ENCODE measurements at regions not wholly inside any gene's neighbourhood (a gene's known extent, or its start where the extent isn't known, plus 50 kb on each side); places are given as distances from the start of the nearest gene placed in this dataset.

DNA sequence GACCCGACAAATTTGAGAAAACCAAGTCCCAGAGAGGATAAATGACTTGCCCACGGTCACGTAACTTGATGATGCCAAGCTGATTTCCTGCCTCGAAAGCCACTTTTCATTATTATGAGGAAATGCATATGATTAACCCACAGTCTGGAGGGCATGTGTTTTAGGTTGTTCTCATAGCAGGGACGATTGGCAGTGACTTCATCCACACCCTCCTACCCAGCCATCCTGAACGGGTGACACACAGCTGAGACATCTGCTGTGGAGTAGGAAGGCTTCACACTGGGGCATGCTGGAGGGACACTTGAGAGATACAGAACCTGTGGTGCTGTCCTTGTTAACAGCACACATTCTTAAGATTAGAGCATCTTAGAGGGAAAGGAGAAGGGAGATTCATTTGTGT is 65.4 kb upstream of the WDFY2 start:
- Mint-ChIP-seq H3K36me3 (ENCODE audit: low read depth) (no peaks in the 10 kb centered on the region), H3K4me1 (ENCODE audit: low read depth) (peaks cover 21% of the 10 kb centered on the region)

GRCh38 chr13:51519771-51520216 is 64.5 kb upstream of the WDFY2 start:
- Mint-ChIP-seq H3K9me3 (no peaks in the 10 kb centered on the region), H3K4me1 (ENCODE audit: low read depth) (peaks cover 21% of the 10 kb centered on the region), H3K27me3 (no peaks in the 10 kb centered on the region), H3K4me3 (no peak overlapping the region), H3K27ac (no peak overlapping the region), H3K36me3 (ENCODE audit: low read depth) (no peaks in the 10 kb centered on the region)
- no peak for DNase-seq

More for the DNA sequence above, 65.4 kb upstream of the WDFY2 start:
- Mint-ChIP-seq H3K9me3 (no peaks in the 10 kb centered on the region), H3K4me3 (no peak overlapping the region), H3K27me3 (no peaks in the 10 kb centered on the region), H3K27ac (peak overlapping the region; percentile 33)
- no peak for DNase-seq

GRCh38 chr13:51520524-51520923 is 63.7 kb upstream of the WDFY2 start:
- Mint-ChIP-seq H3K4me1 (ENCODE audit: low read depth) (peaks cover 21% of the 10 kb centered on the region), H3K36me3 (ENCODE audit: low read depth) (no peaks in the 10 kb centered on the region), H3K27ac (no peak overlapping the region), H3K9me3 (no peaks in the 10 kb centered on the region), H3K4me3 (no peak overlapping the region), H3K27me3 (no peaks in the 10 kb centered on the region)
- no peak for DNase-seq

DNA sequence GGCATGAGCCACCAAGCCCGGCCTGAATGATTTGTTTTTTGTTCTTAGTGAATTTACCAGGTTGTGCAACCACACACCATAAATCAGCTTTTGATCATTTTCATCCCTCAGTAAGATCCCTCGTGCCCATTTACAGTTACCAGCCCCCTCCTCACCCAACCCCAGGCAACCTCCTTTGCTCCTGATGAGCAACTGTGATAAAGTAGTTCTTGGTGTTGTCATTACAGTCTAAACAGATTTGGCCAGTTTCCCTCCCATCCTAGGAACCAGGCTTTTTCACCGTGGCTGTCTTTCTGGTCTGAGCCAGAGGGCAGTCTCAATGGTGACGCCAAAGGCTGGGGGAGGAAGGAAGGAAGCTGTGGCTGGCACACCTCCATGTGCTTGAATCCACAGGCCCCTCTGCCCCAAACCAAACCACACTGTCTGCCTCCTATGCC is 61.2 kb upstream of the WDFY2 start:
- H3K27me3 Mint-ChIP-seq, result no peaks in the 10 kb centered on the region
- no peaks in the 10 kb centered on the region for H3K9me3 Mint-ChIP-seq
- H3K4me3 Mint-ChIP-seq, result no peak overlapping the region
- H3K4me1 Mint-ChIP-seq (ENCODE audit: low read depth), result peaks cover 20% of the 10 kb centered on the region
- H3K36me3 Mint-ChIP-seq (ENCODE audit: low read depth), result no peaks in the 10 kb centered on the region
- H3K27ac Mint-ChIP-seq, result peak overlapping the region; percentile 35
- DNase-seq, result peak; percentile 38

DNA sequence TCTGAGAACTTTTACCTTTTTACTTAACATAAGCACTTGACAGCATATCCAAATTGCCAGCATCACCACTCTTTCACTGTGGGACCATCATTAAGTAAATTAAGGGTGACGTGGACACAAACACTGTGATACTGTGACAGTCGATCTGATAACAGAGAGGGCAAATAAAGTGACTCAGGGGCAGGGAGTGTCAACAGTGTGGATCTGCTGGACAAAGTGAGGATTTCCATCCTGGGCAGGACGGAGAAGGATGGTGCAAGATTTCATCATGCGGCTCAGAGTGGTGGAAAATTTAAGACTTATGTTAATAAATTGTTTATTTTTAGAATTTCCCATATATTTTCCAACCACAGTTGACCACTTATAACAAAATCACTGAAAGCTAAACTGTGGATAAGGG is 60.0 kb upstream of the WDFY2 start:
- no peaks in the 10 kb centered on the region for H3K27me3 Mint-ChIP-seq
- no peak overlapping the region for H3K27ac Mint-ChIP-seq
- H3K4me3 Mint-ChIP-seq, result no peak overlapping the region
- H3K4me1 Mint-ChIP-seq (ENCODE audit: low read depth), result peaks cover 10% of the 10 kb centered on the region
- H3K36me3 Mint-ChIP-seq (ENCODE audit: low read depth), result no peaks in the 10 kb centered on the region
- no peak for DNase-seq
- no peaks in the 10 kb centered on the region for H3K9me3 Mint-ChIP-seq

DNA sequence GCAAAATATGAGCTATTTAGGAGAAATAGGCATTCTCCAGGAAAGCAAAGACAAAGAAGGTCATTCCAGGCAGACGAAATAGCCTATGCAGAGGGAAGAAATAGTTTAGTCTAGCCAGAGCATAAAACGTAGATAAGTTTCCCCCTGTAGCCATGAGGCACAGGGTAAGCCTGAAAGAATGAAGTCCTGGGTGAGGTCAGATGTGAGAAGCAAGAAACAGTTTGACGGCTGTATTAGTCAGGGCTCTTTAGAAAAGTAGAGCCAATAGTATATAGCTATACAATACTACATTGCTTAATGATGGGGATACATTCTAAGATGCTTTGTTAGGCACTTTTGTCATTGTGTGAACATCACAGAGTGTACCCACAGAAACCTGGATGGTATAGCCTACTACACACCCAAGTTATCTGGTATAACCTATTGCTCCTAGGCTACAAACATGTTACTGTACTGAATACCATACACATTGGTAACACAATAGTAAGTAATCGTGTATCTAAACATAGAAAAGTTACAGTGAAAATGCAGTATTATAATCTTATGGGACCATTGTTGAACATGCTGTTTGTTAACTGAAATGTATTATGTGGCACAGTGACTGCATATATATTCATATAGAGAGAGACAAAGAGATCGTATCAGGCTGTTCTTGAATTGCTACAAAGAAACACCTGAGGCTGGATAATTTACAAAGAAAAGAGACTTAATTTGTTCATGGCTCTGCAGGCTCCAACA is 59.3 kb upstream of the WDFY2 start:
- DNase-seq, result no peak
- Mint-ChIP-seq H3K4me1 (ENCODE audit: low read depth) (peaks cover 10% of the 10 kb centered on the region), H3K27ac (no peak overlapping the region), H3K4me3 (no peak overlapping the region), H3K27me3 (no peaks in the 10 kb centered on the region), H3K36me3 (ENCODE audit: low read depth) (no peaks in the 10 kb centered on the region), H3K9me3 (no peaks in the 10 kb centered on the region)

DNA sequence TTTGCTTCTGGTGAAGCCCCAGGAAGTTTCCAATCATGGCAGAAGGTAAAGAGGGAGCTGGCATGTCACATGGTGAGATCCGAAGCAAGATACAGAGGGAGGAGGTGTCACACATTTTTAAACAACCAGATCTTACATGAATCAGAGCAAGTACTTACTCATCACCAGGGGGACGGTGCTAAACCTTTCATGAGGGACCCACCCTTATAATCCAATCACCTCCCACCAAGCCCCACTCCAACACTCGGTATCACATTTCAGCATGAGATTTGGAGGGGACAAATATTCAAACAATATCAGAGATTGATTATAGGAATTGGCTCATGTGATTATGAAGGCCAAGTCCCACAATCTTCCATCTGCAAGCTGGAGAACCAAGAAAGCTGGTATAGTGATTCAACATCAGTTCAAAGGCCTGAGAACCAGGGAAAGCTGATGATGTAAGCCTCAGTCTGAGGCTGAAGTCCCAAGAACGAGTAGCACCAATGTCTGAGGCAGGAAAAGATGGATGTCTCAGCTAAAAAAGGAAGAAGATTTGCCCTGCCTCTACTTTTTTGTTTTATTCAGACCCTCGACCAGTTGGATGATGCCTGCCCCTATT is 58.6 kb upstream of the WDFY2 start:
- Mint-ChIP-seq H3K4me3 (no peak overlapping the region), H3K4me1 (ENCODE audit: low read depth) (peaks cover 6% of the 10 kb centered on the region), H3K36me3 (ENCODE audit: low read depth) (no peaks in the 10 kb centered on the region), H3K27me3 (no peaks in the 10 kb centered on the region), H3K9me3 (no peaks in the 10 kb centered on the region), H3K27ac (no peak overlapping the region)
- DNase-seq, result no peak

DNA sequence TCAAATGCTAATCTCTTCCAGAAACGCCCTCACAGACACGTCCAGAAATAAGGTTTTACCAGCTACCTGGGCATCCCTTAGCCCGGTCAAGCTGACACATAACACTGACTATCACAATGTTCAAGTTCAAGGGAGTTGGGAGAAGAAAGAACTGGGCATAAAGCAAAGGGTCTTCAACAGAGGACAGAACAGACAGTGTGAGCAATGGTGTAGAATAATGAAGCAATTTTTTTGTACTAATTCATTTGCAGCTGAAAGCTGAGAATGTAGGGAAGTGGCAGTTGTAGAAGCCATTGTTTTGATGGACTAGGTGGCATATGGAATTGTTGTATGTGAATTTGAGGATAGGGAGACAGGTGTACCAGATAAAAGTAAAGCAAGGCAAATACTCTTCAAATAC is 58.1 kb upstream of the WDFY2 start:
- Mint-ChIP-seq H3K36me3 (ENCODE audit: low read depth) (no peaks in the 10 kb centered on the region), H3K4me3 (no peak overlapping the region), H3K4me1 (ENCODE audit: low read depth) (peaks cover 6% of the 10 kb centered on the region), H3K27me3 (no peaks in the 10 kb centered on the region), H3K27ac (no peak overlapping the region), H3K9me3 (no peaks in the 10 kb centered on the region)
- DNase-seq, result no peak

DNA sequence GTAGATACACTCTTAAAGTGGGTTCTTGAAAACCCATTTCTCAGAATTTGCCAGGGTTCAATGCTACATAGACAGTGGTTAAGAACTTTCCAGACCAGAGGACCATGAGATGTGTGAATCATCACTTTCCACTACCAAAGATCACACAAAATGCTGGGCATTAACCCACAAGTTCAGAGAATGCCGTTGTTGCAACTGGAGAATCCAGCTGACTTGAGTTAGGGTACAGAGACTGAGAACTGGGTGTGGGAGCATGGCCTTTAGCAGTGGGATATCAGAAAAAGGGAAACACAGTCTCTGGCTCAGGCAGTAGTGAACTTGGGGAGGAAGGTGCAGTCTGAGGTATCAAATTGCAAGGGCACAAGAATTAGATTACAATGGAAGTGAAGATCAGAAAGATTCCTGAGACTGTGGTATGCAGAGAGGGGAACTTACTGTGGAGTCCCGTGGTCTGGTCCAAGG is 51.5 kb upstream of the WDFY2 start:
- Mint-ChIP-seq H3K9me3 (no peaks in the 10 kb centered on the region), H3K36me3 (ENCODE audit: low read depth) (no peaks in the 10 kb centered on the region), H3K4me1 (ENCODE audit: low read depth) (peaks cover 28% of the 10 kb centered on the region), H3K4me3 (no peak overlapping the region), H3K27ac (peak overlapping the region; percentile 38), H3K27me3 (no peaks in the 10 kb centered on the region)
- DNase-seq, result no peak

- Mint-ChIP-seq H3K36me3 (ENCODE audit: low read depth) (no peaks in the 10 kb centered on the region), H3K9me3 (no peaks in the 10 kb centered on the region), H3K4me1 (ENCODE audit: low read depth) (peaks cover 33% of the 10 kb centered on the region), H3K27ac (peak overlapping the region; percentile 67), H3K4me3 (no peak overlapping the region), H3K27me3 (no peaks in the 10 kb centered on the region)
- DNase-seq, result peak; percentile 43
These were observed 50.0 kb upstream of the WDFY2 start for GRCh38 chr13:51534041-51534817.

Measured in activated T-cell treated with anti-CD3 and anti-CD28 coated beads, Interleukin-2, amount 50 U/mL, for 24 hours (primary cell).